Skin epidermis (tissue), 12 donors: ENCODE measurements at regions not wholly inside any gene's neighbourhood (a gene's known extent, or its start where the extent isn't known, plus 50 kb on each side); places are given as distances from the start of the nearest gene placed in this dataset.
A peak's percentile ranks its signal among the peaks of the same experiment; 100 is the strongest.

Experiments used
- H3K27ac ChIP-seq, 21 experiments: fragments of 200-600 bp; sonication (generic) in 11 of 21; one replicate each; pipeline ENCODE4 v1.5.0; 2020; ENCODE audit warnings: mild to moderate bottlenecking in 3 of 21, inconsistent platforms in 2 of 21, moderate library complexity in 2 of 21
- H3K4me3 ChIP-seq, 7 experiments: fragments of 200-600 bp; sonication (generic) in 2 of 7; one replicate each; pipeline ENCODE4 v1.5.0; 2020; ENCODE audit warnings: inconsistent platforms in 2 of 7, mild to moderate bottlenecking in 2 of 7, moderate library complexity in 1 of 7

DNA sequence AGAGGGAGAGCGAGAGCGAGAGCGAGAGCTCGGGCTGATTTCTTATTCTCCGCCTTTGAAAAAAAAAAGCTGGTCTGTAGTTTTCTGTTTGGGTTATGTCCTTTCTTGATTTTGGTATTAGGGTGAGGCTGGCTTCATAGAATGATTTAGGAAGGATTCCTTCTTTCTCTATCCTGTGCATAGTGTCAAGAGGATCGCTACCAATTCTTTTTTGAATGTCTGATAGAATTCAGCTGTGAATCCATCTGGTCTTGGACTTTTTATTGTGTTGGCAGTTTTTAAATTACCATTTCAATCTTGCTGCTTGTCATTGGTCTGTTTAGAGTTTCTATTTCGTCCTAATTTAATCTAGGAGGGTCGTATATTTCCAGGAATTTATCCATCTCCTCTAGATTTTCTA, 1414.6 kb upstream of the MIR17HG start:
- no peak overlapping the region for H3K4me3 ChIP-seq
- no peak overlapping the region for H3K27ac ChIP-seq

DNA sequence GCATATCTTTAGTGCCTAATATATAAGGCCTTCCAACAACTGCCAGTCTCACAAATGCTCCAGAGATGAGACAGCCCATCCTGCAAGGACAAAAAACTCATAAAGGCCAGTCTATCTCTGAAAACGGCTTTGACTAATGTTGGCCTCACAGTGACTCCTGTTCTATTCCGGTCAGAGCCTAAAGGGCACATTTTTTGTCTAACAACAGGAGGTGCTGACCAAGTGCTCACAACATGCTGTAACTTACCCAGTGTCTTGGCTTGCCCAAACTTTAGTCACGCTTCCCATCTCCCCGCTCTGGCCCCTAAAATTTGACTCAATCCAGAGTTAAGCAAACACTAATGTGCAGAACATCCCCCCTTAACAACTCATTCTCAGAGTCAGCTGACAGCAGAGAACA, 1411.2 kb upstream of the MIR17HG start:
- H3K27ac ChIP-seq = no peak overlapping the region
- no peak overlapping the region for H3K4me3 ChIP-seq

GRCh38 chr13:89937420-89937819, 1410.1 kb upstream of the MIR17HG start:
- Histone ChIP-seq H3K4me3 (no peak overlapping the region), H3K27ac (no peak overlapping the region)

DNA sequence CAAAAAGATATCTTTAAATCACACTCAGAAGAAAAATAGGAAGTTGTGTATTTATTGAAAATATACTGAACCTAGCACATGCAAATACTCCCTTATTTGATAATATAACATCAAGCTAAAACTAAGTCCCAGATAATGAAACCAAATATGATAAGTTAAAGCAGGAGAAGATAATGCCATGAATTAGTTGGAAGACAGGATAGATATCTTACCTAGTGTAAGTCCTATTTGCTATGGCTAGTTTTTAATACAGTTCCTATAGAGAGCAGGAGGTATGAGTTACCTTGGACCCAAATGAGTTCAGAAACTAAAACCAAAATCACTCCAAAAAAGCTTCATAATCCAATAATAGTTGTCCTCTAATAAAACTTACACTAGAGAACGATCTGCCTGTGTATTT, 1407.1 kb upstream of the MIR17HG start:
- Histone ChIP-seq H3K4me3 (no peak overlapping the region), H3K27ac (no peak overlapping the region)

GRCh38 chr13:89943139-89943538, 1404.3 kb upstream of the MIR17HG start:
- no peak overlapping the region for H3K4me3 ChIP-seq
- no peak overlapping the region for H3K27ac ChIP-seq

DNA sequence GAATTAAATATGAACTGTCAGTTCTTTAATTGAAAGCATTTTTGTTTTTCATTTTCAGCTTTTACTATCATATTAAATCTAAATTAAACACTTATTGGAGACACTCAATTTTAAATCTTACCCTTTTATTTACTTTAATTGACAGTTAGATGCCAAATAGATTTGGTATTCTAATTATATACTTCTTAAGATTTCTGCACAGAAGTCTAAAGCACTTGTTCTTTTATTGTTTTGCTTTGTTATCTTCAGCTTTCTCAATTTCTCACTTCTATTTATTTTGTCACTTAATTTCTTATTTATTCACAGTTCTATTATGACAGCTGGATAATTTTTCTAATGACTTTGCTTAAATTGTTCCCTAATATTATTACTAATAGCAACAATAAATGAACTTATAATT, 1397.3 kb upstream of the MIR17HG start:
- Histone ChIP-seq H3K27ac (no peak overlapping the region), H3K4me3 (no peak overlapping the region)

DNA sequence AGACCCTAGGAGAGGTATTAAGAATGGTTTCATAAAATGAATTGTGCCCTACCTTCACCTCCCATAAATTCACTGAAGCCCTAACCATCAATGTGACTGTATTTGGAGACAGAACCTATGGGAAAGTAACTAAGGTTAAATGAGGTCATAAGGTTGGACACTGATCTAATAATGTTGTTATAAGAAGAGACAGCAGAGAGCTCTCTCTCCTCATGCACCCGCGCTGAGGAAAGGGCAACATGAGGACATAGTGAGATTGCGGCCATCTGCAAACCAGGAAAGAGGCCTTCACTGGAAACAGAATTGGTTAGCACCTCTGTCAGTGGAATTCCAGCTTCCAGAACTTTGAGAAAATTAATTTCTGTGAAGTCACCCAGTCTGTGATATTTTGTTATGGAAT, 1396.1 kb upstream of the MIR17HG start:
- Histone ChIP-seq H3K27ac (peak overlapping the region in 1 of 21 experiments; percentile 6), H3K4me3 (no peak overlapping the region)

DNA sequence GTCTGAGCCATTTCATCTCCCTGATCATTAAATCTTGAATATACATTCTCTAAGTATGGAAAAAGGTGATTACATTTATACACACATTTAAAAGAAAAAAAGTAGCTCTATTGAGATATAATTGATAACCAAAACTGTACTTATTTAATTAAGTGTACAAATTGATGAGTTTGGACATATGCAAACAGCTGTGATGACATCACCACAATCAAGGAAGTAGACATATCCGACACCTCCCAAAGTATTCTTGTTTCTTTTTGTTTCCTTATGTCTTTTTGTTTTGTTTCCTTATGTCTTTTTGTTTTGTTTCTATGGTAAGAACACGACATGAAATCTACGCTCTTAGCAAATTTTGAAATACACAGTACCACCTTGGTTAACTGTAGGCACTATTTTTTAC, 1393.9 kb upstream of the MIR17HG start:
- Histone ChIP-seq H3K4me3 (no peak overlapping the region), H3K27ac (no peak overlapping the region)

DNA sequence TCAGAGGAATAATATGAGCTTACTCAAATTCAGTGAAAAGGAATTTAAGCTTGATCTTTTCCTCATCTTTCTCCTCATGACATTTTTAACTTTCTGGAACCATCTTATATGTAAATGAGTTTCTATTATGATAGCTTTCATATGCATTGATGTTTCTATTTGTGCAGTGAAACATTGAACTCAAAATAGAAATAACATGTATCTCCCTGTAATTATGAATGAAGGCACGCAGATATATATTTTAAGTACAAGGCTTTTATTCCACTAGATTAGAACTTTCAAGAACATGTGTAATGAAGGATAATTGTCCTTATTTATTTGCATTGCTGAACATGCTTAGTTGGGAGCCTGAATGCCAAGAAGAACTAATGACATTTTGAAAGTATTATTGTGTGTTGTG, 1391.7 kb upstream of the MIR17HG start:
- no peak overlapping the region for H3K27ac ChIP-seq

GRCh38 chr13:89959074-89959473, 1388.4 kb upstream of the MIR17HG start:
- H3K4me3 ChIP-seq = no peak overlapping the region
- H3K27ac ChIP-seq = no peak overlapping the region

More for the DNA sequence above, 1391.7 kb upstream of the MIR17HG start:
- no peak overlapping the region for H3K4me3 ChIP-seq

DNA sequence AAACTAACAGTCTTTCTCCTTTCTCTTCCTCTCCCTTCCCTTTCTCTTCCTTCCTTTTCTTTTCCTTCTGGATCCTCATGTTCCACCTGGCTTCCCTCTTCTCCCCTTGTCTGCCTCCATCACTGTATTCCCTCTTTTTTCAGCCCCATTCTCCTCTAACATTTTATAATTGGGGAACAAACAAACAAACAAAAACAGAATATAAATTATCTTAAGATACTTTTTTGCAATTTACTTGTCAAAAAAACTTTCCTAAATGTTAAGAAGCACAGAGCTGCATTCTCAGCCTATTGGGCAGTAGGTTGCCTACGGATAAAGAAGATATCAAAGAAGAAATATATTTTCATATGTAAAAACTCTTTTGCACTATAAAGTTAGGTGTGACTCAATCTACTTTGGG, 1382.2 kb upstream of the MIR17HG start:
- no peak overlapping the region for H3K27ac ChIP-seq
- H3K4me3 ChIP-seq = no peak overlapping the region

DNA sequence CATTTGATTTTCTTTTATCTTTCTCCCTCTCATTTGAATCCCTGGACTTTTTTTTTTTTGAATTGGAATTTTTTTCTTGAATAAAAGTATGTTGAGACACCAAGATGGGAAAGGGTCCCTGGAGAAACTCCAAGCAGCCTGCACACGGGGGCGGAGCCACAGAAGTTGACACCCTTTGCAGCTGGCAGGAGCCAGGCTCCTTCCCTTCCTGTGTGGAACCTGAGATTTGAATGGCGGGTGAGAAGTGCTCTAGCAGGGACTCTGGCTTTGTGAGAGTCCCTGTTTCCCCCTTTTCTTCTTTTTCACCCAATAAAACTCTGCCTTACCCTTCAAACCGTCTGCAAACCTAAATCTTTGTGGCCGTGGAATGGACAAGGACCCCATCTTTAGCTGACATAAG, 1381.0 kb upstream of the MIR17HG start:
- no peak overlapping the region for H3K27ac ChIP-seq
- no peak overlapping the region for H3K4me3 ChIP-seq

DNA sequence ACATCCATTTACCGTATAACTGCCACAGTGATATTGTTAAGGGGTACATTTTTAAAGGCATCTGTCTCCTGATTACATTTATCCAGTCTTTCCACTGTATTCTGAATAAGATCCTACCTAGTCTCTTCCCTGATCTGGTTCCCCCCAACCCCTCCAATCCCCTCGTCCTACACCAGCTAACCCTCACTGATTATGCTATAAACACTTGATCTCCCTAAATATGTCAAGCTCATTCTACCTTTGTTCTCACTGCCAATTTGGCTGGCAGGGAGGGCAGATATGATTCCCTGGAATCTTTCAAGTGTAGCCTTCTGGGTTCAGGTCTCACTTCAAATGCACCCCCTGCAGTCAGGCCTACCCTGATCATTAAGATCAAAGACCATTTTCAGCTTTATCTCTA, 1379.8 kb upstream of the MIR17HG start:
- Histone ChIP-seq H3K27ac (no peak overlapping the region), H3K4me3 (no peak overlapping the region)

DNA sequence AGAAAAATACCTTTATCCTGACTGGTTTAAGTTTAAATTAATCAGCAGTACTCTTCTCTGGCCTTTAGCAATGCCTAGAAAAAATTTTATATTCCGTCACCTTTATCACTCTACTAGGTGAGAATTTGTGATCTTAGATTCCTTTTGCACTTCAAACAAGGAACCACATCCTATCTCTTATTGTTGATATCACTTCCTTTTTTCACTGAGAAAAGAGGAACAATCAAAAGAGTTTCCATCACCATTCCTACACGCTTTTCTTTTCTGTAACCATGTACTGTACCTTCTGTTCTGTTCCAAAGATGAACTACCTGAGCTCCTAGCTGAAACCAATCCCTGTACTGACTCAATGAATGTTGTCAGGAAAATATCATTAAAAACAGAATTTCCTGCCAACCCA, 1379.0 kb upstream of the MIR17HG start:
- H3K4me3 ChIP-seq = no peak overlapping the region
- H3K27ac ChIP-seq = no peak overlapping the region

DNA sequence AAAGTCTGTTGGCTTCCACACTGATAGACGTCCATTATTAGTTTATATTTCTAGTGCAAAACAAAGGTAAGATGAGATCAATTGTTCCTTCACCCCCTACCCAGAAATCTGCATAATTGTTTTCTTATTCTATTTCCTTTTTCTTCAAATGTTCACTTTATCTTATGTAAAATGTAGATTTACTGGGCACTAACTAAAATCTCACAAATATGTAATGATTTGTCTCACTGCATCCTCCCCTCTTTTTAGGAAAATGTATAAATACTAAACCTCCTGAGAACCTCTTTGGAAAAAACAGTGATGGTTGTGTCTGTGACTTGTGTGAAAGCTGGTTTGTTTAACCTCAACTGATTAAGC, 1377.2 kb upstream of the MIR17HG start:
- no peak overlapping the region for H3K4me3 ChIP-seq
- H3K27ac ChIP-seq = no peak overlapping the region

DNA sequence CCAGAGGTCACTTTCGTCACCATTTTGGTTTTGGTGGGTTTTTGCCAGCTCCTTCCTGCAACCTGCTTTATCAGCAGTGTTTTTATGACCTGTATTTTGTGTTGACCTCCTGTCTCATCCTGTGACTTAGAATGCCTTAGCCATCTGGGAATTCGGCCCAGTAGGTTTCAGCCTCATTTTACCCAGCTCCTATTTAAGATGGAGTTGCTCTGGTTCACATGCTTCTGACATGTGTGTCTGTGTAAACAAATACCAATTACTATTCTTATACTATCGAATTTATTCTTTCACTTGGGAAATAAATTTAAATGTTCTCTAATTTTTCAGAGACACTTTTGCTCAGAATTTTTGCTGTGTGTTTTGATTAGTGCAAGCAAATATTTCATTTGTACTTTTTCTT, 1370.3 kb upstream of the MIR17HG start:
- no peak overlapping the region for H3K27ac ChIP-seq
- H3K4me3 ChIP-seq = no peak overlapping the region

GRCh38 chr13:89980896-89981295, 1366.6 kb upstream of the MIR17HG start:
- H3K27ac ChIP-seq = no peak overlapping the region
- H3K4me3 ChIP-seq = no peak overlapping the region

GRCh38 chr13:89982407-89983095, 1364.9 kb upstream of the MIR17HG start:
- peak overlapping the region in 6 of 21 experiments; percentile 13 to 51 (median 43) for H3K27ac ChIP-seq
- H3K4me3 ChIP-seq = no peak overlapping the region

DNA sequence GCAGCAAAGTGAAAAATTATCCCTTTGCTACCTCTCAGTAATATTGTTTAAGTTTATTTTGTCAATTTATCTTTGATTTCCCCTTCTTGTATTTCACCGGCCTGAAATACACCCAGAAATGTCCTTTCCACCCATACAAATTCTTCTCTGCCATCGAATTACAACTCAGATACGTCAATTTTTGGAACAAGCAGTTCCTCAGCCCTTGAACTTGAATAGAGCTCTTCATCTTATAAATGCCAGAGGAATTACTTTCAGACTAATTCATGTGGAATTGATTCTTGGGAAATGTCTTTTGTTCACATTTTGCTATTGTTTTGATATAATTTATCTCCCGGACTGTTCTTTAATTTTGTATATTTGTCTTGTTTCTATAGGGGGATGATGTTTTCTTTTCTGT, 1359.3 kb upstream of the MIR17HG start:
- Histone ChIP-seq H3K27ac (no peak overlapping the region), H3K4me3 (no peak overlapping the region)

DNA sequence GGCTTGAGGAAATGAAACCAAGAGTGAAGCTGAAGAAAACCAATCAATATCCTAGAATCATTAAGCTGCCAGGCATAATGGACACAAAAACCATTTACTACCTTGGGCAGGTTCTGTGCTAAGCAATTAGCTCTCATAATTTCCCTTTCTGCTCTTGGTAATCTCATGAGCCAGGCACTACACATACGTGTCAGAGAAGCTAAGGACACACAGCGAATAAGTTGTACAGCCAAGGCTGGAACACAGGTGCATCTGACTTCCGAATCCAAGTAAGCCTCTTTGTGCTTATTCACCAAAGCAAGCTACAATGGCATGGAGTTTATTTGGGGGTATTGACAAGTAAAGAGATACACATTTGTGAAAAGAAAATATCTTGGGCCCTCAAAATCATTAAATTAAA, 1343.9 kb upstream of the MIR17HG start:
- H3K27ac ChIP-seq = no peak overlapping the region

GRCh38 chr13:90008707-90009149, 1338.8 kb upstream of the MIR17HG start:
- no peak overlapping the region for H3K4me3 ChIP-seq
- H3K27ac ChIP-seq = no peak overlapping the region

More for the DNA sequence above, 1343.9 kb upstream of the MIR17HG start:
- no peak overlapping the region for H3K4me3 ChIP-seq

DNA sequence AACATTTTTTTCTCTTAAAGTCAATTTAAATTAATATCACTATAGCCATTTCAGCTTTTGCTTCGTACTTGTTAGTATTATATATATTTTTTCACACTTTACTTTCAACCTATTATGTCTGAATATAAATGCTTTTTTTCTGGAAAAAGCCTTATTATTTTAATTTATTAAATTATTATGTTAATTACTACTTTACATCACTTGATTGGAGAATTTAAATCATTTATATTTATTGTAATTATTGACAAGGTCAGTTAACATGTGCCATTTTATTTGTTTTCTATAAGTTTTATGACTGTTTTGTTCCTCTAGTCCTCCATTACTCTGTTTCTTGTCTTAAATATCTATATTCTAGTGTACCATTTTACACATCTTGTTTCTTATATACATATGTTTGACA, 1333.4 kb upstream of the MIR17HG start:
- H3K27ac ChIP-seq = no peak overlapping the region
- H3K4me3 ChIP-seq = no peak overlapping the region
